K562 (cell line): ENCODE measurements at regions not wholly inside any gene's neighbourhood (a gene's known extent, or its start where the extent isn't known, plus 50 kb on each side); places are given as distances from the start of the nearest gene placed in this dataset.

ENCODE experiments used
- ARID1B ChIP-seq: fragments of 450-650 bp; IDR thresholded peaks from 2 replicates; pipeline ENCODE4 v1.6.1; 2016; ENCODE audit warnings: antibody characterized with exemption, mild to moderate bottlenecking, inconsistent platforms
- CBX3 ChIP-seq, 2 experiments: IDR thresholded peaks; 1 replicate in 1 of 2; 2 replicates in 1 of 2; pipeline ENCODE4 v1.6.1; 2012; ENCODE audit warnings: inconsistent platforms in 2 of 2, low read length in 2 of 2, borderline replicate concordance in 1 of 2, control low read depth in 1 of 2
- E2F6 ChIP-seq, 2 experiments: IDR thresholded peaks; 2 replicates each; pipeline ENCODE4 v1.6.1; 2011; ENCODE audit warnings: borderline replicate concordance in 1 of 2, control low read depth in 1 of 2, low read depth in 1 of 2, low read length in 1 of 2, mild to moderate bottlenecking in 1 of 2, mixed read lengths in 1 of 2, moderate library complexity in 1 of 2; ENCODE audit not compliant: insufficient read depth in 1 of 2, insufficient read length in 1 of 2, poor library complexity in 1 of 2, severe bottlenecking in 1 of 2; ENCODE audit errors: extremely low read depth in 1 of 2
- HDAC1 ChIP-seq, 2 experiments: fragments of 450-650 bp; IDR thresholded peaks; 2 replicates each; pipeline ENCODE4 v1.6.1; 2016 to 2017; ENCODE audit warnings: inconsistent platforms in 1 of 2, mild to moderate bottlenecking in 1 of 2, moderate library complexity in 1 of 2
- KAT8 ChIP-seq: fragments of 450-650 bp; IDR thresholded peaks from 2 replicates; pipeline ENCODE4 v1.6.1; 2016; ENCODE audit warnings: low read depth, mild to moderate bottlenecking
- KLF1 ChIP-seq: fragments of 450-650 bp; IDR thresholded peaks from 2 replicates; pipeline ENCODE4 v1.6.1; 2016; ENCODE audit warnings: missing genetic modification characterization, missing compliant biosample characterization
- MTA1 ChIP-seq: fragments of 450-650 bp; IDR thresholded peaks from 2 replicates; pipeline ENCODE4 v1.6.1; 2017; ENCODE audit warnings: borderline replicate concordance
- NCOR1 ChIP-seq: fragments of 450-650 bp; IDR thresholded peaks from 2 replicates; pipeline ENCODE4 v1.6.1; 2016; ENCODE audit warnings: mild to moderate bottlenecking, moderate library complexity
- NFIC ChIP-seq: fragments of 450-650 bp; IDR thresholded peaks from 2 replicates; pipeline ENCODE4 v1.6.1; 2017; ENCODE audit warnings: mild to moderate bottlenecking, inconsistent platforms
- POLR2H ChIP-seq: IDR thresholded peaks from 2 replicates; pipeline ENCODE4 v1.6.1; 2016; ENCODE audit warnings: missing genetic modification characterization, low read depth, mild to moderate bottlenecking, control low read depth, missing compliant biosample characterization, moderate library complexity
- PURB ChIP-seq: sonication (generic); formaldehyde crosslinking; IDR thresholded peaks from 2 replicates; pipeline ENCODE4 v1.9.0; 2021; ENCODE audit warnings: low read depth, mild to moderate bottlenecking, missing genetic modification reagents
- RBM22 ChIP-seq: fragments of 200-400 bp; formaldehyde crosslinking; IDR thresholded peaks from 2 replicates; pipeline ENCODE4 v1.6.1; 2018; ENCODE audit warnings: low read length, low read depth; ENCODE audit not compliant: poor library complexity, severe bottlenecking
- SFPQ ChIP-seq: fragments of 200-400 bp; formaldehyde crosslinking; IDR thresholded peaks from 2 replicates; pipeline ENCODE4 v1.6.1; 2017; ENCODE audit warnings: mild to moderate bottlenecking, low read depth, low read length, moderate library complexity
- SMARCA4 ChIP-seq: fragments of 450-650 bp; IDR thresholded peaks from 2 replicates; pipeline ENCODE4 v1.6.1; 2016
- SOX6 ChIP-seq: fragments of 450-650 bp; IDR thresholded peaks from 2 replicates; pipeline ENCODE4 v1.6.1; 2014; ENCODE audit warnings: mild to moderate bottlenecking
- TAL1 ChIP-seq: fragments of 450-650 bp; IDR thresholded peaks from 2 replicates; pipeline ENCODE4 v1.6.1; 2016; ENCODE audit warnings: mild to moderate bottlenecking
- TRIM24 ChIP-seq, 2 experiments: fragments of 450-650 bp; IDR thresholded peaks; 2 replicates each; pipeline ENCODE4 v1.6.1; 2016
- ZKSCAN1 ChIP-seq: fragments of 150-350 bp; IDR thresholded peaks from 2 replicates; pipeline ENCODE4 v1.6.1; 2016; ENCODE audit warnings: low read depth, low read length
- ZNF146 ChIP-seq: IDR thresholded peaks from one replicate; pipeline ENCODE4 v1.6.1; 2018; ENCODE audit warnings: missing compliant biosample characterization; ENCODE audit not compliant: unreplicated experiment

GRCh38 chr6:169915769-169916550 is 164.5 kb downstream of the ERMARD start (continued):
- TF ChIP-seq ZNF146 (CRISPR knock-in tag): no peak
- TF ChIP-seq E2F6 (IDR thresholded peaks at IDR 0.05; ENCODE audit: borderline replicate concordance in 1 of 2, extremely low read depth in 1 of 2, insufficient read depth in 1 of 2, insufficient read length in 1 of 2, low read depth in 1 of 2, low read length in 1 of 2, poor library complexity in 1 of 2, severe bottlenecking in 1 of 2): peak in 1 of 2 experiments; percentile 67
- peak; percentile 61 for TF ChIP-seq NFIC
- TF ChIP-seq ZKSCAN1: no peak
- peak; percentile 47 for TF ChIP-seq SOX6
- peak; percentile 46 for TF ChIP-seq NCOR1
- TF ChIP-seq KAT8: no peak
- TF ChIP-seq ARID1B: peak; percentile 77
- no peak for TF ChIP-seq HDAC1 (IDR thresholded peaks at IDR 0.05)
- TF ChIP-seq RBM22: no peak
- TF ChIP-seq SFPQ: no peak
- TF ChIP-seq TRIM24 (IDR thresholded peaks at IDR 0.05): no peak; a peak in 1 of 4 replicates
- peak; percentile 77 for TF ChIP-seq TAL1
- TF ChIP-seq KLF1 (tag): no peak
- TF ChIP-seq SMARCA4: no peak
- 0 out of 3 replicates have a peak, but pooled peaks of 1 of the 2 experiments have one; percentile 10 for TF ChIP-seq CBX3 (IDR thresholded peaks at IDR 0.05; ENCODE audit: borderline replicate concordance in 1 of 2, low read length in 2 of 2)
- no peak for TF ChIP-seq PURB
- no peak for TF ChIP-seq POLR2H (tag)
- TF ChIP-seq MTA1: no peak
